ENCODE measurements at regions not wholly inside any gene's neighbourhood (a gene's known extent, or its start where the extent isn't known, plus 50 kb on each side); places are given as distances from the start of the nearest gene placed in this dataset.

- peak overlapping the region in 1 of 12 donors; percentile 88 for H3K27ac ChIP-seq
- ATAC-seq, result no peak
Observed at GRCh38 chr11:19576054-19576453, 136.6 kb upstream of the NAV2 start.

GRCh38 chr11:19574916-19575315, 137.7 kb upstream of the NAV2 start:
- DNase-seq, result no peak
- H3K4me1 ChIP-seq, result peaks cover 10 to 65% (median 35%) of the 10 kb centered on the region in 12 donors
- intact Hi-C loops (cut with DNase I), result loop anchor here in 5 of 10 donors (5.0 to 10.0 kb wide), 4 partner anchors 97 to 140 kb away; partner anchors contain the start of gene NAV2 (in 3 of the 5)
- no peak for ATAC-seq
- H3K9me3 ChIP-seq, result no peaks in the 10 kb centered on the region
- 50 to 57% (median 53%) methylated on average over 2 to 3 of the region's 3 CpGs for WGBS, 4 donors
- peak overlapping the region in 1 of 12 donors; percentile 88 for H3K27ac ChIP-seq
- H3K27me3 ChIP-seq, result peaks cover 0 to 4% (median 0%) of the 10 kb centered on the region in 9 donors
- no peaks in the 10 kb centered on the region for H3K36me3 ChIP-seq
- no peak overlapping the region for H3K4me3 ChIP-seq
- TF ChIP-seq, protein P1, sequence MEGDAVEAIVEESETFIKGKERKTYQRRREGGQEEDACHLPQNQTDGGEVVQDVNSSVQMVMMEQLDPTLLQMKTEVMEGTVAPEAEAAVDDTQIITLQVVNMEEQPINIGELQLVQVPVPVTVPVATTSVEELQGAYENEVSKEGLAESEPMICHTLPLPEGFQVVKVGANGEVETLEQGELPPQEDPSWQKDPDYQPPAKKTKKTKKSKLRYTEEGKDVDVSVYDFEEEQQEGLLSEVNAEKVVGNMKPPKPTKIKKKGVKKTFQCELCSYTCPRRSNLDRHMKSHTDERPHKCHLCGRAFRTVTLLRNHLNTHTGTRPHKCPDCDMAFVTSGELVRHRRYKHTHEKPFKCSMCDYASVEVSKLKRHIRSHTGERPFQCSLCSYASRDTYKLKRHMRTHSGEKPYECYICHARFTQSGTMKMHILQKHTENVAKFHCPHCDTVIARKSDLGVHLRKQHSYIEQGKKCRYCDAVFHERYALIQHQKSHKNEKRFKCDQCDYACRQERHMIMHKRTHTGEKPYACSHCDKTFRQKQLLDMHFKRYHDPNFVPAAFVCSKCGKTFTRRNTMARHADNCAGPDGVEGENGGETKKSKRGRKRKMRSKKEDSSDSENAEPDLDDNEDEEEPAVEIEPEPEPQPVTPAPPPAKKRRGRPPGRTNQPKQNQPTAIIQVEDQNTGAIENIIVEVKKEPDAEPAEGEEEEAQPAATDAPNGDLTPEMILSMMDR (IDR thresholded peaks at IDR 0.05), result no peak
- no peak for TF ChIP-seq POLR2A (IDR thresholded peaks at IDR 0.05)

More at GRCh38 chr11:19576054-19576453, 136.6 kb upstream of the NAV2 start:
- 96 to 99% (median 98%) methylated on average over 3 of the region's 3 CpGs for WGBS, 4 donors
- H3K36me3 ChIP-seq, result no peaks in the 10 kb centered on the region
- H3K4me1 ChIP-seq, result peaks cover 10 to 65% (median 36%) of the 10 kb centered on the region in 12 donors
- no peak for DNase-seq
- no peak overlapping the region for H3K4me3 ChIP-seq
- no peak for TF ChIP-seq POLR2A (IDR thresholded peaks at IDR 0.05)
- TF ChIP-seq, protein P1 (IDR thresholded peaks at IDR 0.05), result no peak
- no peaks in the 10 kb centered on the region for H3K9me3 ChIP-seq
- intact Hi-C loops (cut with DNase I), result loop anchor here in 5 of 10 donors (2.0 to 10.0 kb wide), 3 partner anchors 136 to 139 kb away; partner anchors contain the start of gene NAV2 (in 5 of the 5)
- H3K27me3 ChIP-seq, result no peaks in the 10 kb centered on the region

GRCh38 chr11:19573666-19574065, 139.0 kb upstream of the NAV2 start:
- peak; percentile 66 to 86 (median 78) for ATAC-seq
- TF ChIP-seq POLR2A (IDR thresholded peaks at IDR 0.05), result no peak
- TF ChIP-seq, protein P1 (IDR thresholded peaks at IDR 0.05), result no peak

GRCh38 chr11:19571906-19572305, 140.7 kb upstream of the NAV2 start:
- no peak overlapping the region for H3K27ac ChIP-seq
- intact Hi-C loops (cut with DNase I), result loop anchor here in 4 of 10 donors (5.0 to 10.0 kb wide), 3 partner anchors 100 to 143 kb away; partner anchors contain the start of gene NAV2 (in 2 of the 4)
- H3K27me3 ChIP-seq, result peaks cover 0 to 4% (median 0%) of the 10 kb centered on the region in 9 donors
- H3K4me1 ChIP-seq, result peaks cover 0 to 47% (median 11%) of the 10 kb centered on the region in 12 donors
- TF ChIP-seq, protein P1 (IDR thresholded peaks at IDR 0.05), result no peak
- TF ChIP-seq POLR2A (IDR thresholded peaks at IDR 0.05), result no peak
- ATAC-seq (no peak), DNase-seq (no peak)
- H3K36me3 ChIP-seq, result no peaks in the 10 kb centered on the region
- H3K9me3 ChIP-seq, result no peaks in the 10 kb centered on the region
- 75 to 96% (median 87%) methylated on average over 4 of the region's 4 CpGs; no CpG with 5 or more reads in 1 of the 4 donors for WGBS, 4 donors
- no peak overlapping the region for H3K4me3 ChIP-seq

More at GRCh38 chr11:19573666-19574065, 139.0 kb upstream of the NAV2 start:
- Histone ChIP-seq H3K36me3 (no peaks in the 10 kb centered on the region), H3K27ac (peak overlapping the region in 6 of 12 donors; percentile 30 to 88 (median 50)), H3K9me3 (no peaks in the 10 kb centered on the region), H3K4me1 (peaks cover 6 to 56% (median 28%) of the 10 kb centered on the region in 12 donors), H3K27me3 (peaks cover 0 to 4% (median 0%) of the 10 kb centered on the region in 9 donors), H3K4me3 (no peak overlapping the region)
- peak; percentile 70 to 83 (median 71) for DNase-seq
- intact Hi-C loops (cut with DNase I), result loop anchor here in 4 of 10 donors (5.0 to 10.0 kb wide), 3 partner anchors 99 to 141 kb away; partner anchors contain the start of gene NAV2 (in 2 of the 4)
- 56 to 63% methylated on average over 1 of the region's 1 CpG; no CpG with 5 or more reads in 2 of the 4 donors for WGBS, 4 donors
